ENCODE measurements at regions not wholly inside any gene's neighbourhood (a gene's known extent, or its start where the extent isn't known, plus 50 kb on each side); places are given as distances from the start of the nearest gene placed in this dataset.

GRCh38 chr4:189035654-189036053 lies 896.4 kb downstream of the TRIML1 start:
- no peak for DNase-seq (ENCODE audit: low read depth)
- H3K4me3 ChIP-seq (ENCODE audit: low read depth, low read length) = no peak overlapping the region
- TF ChIP-seq CTCF (IDR thresholded peaks at IDR 0.05; ENCODE audit: insufficient read depth, low read depth, low read length, missing control alignments) = no peak

GRCh38 chr4:189036906-189037305 lies 897.7 kb downstream of the TRIML1 start:
- no peak for TF ChIP-seq CTCF (IDR thresholded peaks at IDR 0.05; ENCODE audit: insufficient read depth, low read depth, low read length, missing control alignments)
- no peak overlapping the region for H3K4me3 ChIP-seq (ENCODE audit: low read depth, low read length)
- no peak for DNase-seq (ENCODE audit: low read depth)

DNA sequence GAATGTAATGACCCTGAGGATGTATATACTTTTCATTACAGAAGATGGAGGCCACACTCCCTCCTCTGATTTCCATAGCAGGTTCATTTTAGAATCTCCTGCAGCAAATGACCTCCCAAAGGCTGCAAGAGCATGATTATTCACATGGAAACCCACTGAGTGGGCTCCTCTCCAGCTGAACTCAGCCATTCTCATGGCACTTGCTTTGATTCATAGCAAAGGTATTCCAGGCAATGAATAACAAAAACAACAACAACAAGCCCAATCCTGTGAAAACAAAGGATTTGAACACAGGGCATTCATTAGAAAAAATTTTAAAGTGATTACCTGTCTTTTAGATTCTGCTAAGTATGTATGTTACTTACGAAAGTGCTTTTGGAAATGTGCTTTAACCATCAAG lies 894.0 kb upstream of the FRG1 start:
- H3K4me3 ChIP-seq (ENCODE audit: low read depth, low read length) = no peak overlapping the region

DNA sequence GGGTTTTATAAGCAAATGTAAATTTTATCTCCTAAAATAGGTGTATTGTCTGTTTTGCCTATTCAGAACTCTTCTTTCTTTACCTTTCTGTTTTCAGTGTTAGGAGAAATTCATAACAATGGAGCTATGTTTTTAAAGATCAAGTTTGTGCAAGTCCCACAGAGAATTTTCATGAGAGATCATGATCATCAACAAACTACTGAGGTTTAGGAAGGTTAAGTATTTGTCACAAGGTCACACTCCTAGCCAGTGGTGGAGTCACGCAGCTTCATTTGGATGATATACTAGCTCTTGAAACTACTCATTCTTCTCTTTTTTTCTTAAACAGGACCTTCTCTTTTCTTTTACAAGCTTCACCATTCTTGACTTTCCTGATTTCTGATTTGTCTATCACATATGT lies 892.6 kb upstream of the FRG1 start:
- no peak for TF ChIP-seq CTCF (IDR thresholded peaks at IDR 0.05; ENCODE audit: insufficient read depth, low read depth, low read length, missing control alignments)
- no peak overlapping the region for H3K4me3 ChIP-seq (ENCODE audit: low read depth, low read length)
- no peak for DNase-seq (ENCODE audit: low read depth)

More for the DNA sequence above, 894.0 kb upstream of the FRG1 start:
- DNase-seq (ENCODE audit: low read depth) = no peak
- no peak for TF ChIP-seq CTCF (IDR thresholded peaks at IDR 0.05; ENCODE audit: insufficient read depth, low read depth, low read length, missing control alignments)

GRCh38 chr4:189049682-189050081 lies 891.0 kb upstream of the FRG1 start:
- no peak for DNase-seq (ENCODE audit: low read depth)
- TF ChIP-seq CTCF (IDR thresholded peaks at IDR 0.05; ENCODE audit: insufficient read depth, low read depth, low read length, missing control alignments) = no peak
- no peak overlapping the region for H3K4me3 ChIP-seq (ENCODE audit: low read depth, low read length)

DNA sequence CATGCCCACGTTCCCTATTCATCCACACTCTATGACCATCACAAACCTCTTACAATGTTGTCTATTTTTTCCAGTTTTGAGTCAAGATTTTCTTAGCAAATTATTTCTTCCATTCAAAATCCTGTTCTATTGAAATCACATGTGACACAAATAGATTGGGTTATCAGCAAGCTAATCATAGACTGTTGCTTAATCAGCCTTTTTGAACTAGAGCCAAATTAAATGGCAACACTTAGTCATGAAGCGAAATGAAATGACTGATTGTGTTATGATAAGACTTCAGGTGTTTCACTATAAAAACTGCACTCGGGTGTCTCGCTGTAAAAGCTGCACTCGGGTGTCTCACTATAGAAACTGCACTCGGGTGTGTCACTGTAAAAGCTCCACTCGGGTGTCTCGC lies 890.0 kb upstream of the FRG1 start:
- TF ChIP-seq CTCF (IDR thresholded peaks at IDR 0.05; ENCODE audit: insufficient read depth, low read depth, low read length, missing control alignments) = no peak
- no peak for DNase-seq (ENCODE audit: low read depth)
- no peak overlapping the region for H3K4me3 ChIP-seq (ENCODE audit: low read depth, low read length)

DNA sequence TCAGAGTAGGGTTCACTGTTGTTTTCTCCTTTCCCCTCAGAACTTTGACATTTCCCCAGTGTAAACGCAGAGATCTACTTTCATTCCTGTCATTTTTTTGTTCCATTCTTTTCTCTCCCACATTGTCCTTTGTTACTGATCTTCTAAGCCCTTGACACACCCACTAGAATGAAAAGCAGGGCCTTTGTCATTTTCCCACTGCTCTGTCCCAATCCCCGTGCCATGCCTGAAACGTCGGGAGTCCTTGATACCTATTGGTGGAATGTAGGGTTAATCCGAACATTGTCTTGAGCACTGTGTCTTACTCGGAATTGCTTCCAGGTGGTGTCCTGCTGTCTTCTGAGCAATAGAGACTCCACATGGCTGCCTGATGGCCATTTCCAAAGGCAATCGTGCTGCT lies 887.1 kb upstream of the FRG1 start:
- no peak overlapping the region for H3K4me3 ChIP-seq (ENCODE audit: low read depth, low read length)
- no peak for DNase-seq (ENCODE audit: low read depth)
- no peak for TF ChIP-seq CTCF (IDR thresholded peaks at IDR 0.05; ENCODE audit: insufficient read depth, low read depth, low read length, missing control alignments)
